ENCODE measurements at regions not wholly inside any gene's neighbourhood (a gene's known extent, or its start where the extent isn't known, plus 50 kb on each side); places are given as distances from the start of the nearest gene placed in this dataset.

GRCh38 chr12:115424003-115424402, 740.0 kb upstream of the TBX3 start:
- TF ChIP-seq CTCF (IDR thresholded peaks at IDR 0.05) (no peak), POLR2A (IDR thresholded peaks at IDR 0.05) (no peak)
